Gastroesophageal sphincter (tissue), 4 donors: ENCODE measurements at regions not wholly inside any gene's neighbourhood (a gene's known extent, or its start where the extent isn't known, plus 50 kb on each side); places are given as distances from the start of the nearest gene placed in this dataset.

Experiments used
- ATAC-seq: fragments of 150-250 bp; one replicate; pipeline ENCODE4 v1.9.1; 2016; ENCODE audit warnings: mild to moderate bottlenecking, moderate library complexity
- H3K27ac ChIP-seq, 4 donors: fragments of 200-600 bp; sonication (generic) in 3 of 4; 1 replicate in 3 of 4; 2 replicates in 1 of 4; pipeline ENCODE4 v1.5.1; 2016 to 2019
- H3K27me3 ChIP-seq: fragments of 200-600 bp; sonication (generic); one replicate; pipeline ENCODE4 v1.5.1; 2019
- H3K36me3 ChIP-seq, 2 donors: fragments of 200-600 bp; sonication (generic); one replicate each; pipeline ENCODE4 v1.5.1; 2019; ENCODE audit warnings: control low read depth in 1 of 2
- H3K4me1 ChIP-seq, 3 donors: fragments of 200-600 bp; sonication (generic); 1 replicate in 2 of 3; 2 replicates in 1 of 3; pipeline ENCODE4 v1.5.1; 2016 to 2019; ENCODE audit warnings: control low read depth in 2 of 3
- H3K4me3 ChIP-seq, 2 donors: fragments of 200-600 bp; sonication (generic); one replicate each; pipeline ENCODE4 v1.5.1; 2019; ENCODE audit warnings: mild to moderate bottlenecking in 1 of 2, moderate library complexity in 1 of 2
- H3K9me3 ChIP-seq, 3 donors: fragments of 200-600 bp; sonication (generic); one replicate each; pipeline ENCODE4 v1.5.1; 2017 to 2019; ENCODE audit warnings: control low read depth in 2 of 3
- EP300 ChIP-seq: sonication (generic); formaldehyde crosslinking; IDR thresholded peaks from one replicate; pipeline ENCODE4 v1.6.1; 2017; ENCODE audit warnings: antibody characterized with exemption, mild to moderate bottlenecking
- POLR2A ChIP-seq, 2 donors: fragments of 450-650 bp; IDR thresholded peaks; one replicate each; pipeline ENCODE4 v1.6.1; 2017; ENCODE audit warnings: antibody characterized with exemption in 2 of 2, mild to moderate bottlenecking in 2 of 2, moderate library complexity in 1 of 2
- POLR2AphosphoS5 ChIP-seq: sonication (generic); formaldehyde crosslinking; IDR thresholded peaks from one replicate; pipeline ENCODE4 v1.6.1; 2017; ENCODE audit warnings: antibody characterized with exemption
- WGBS, 2 donors: methylation state at CpG; one replicate each; pipeline ENCODE4 v1.1.5; 2018; ENCODE audit warnings: low coverage in 1 of 2; 5-methylcytosine and 5-hydroxymethylcytosine counted together
- TF ChIP-seq, protein P1 (sequence below), 4 experiments: fragments of 200-600 bp in 2 of 4; fragments of 450-650 bp in 2 of 4; sonication (generic) in 1 of 4; IDR thresholded peaks; one replicate each; pipeline ENCODE4 v1.5.1; 2017 to 2019; ENCODE audit warnings: antibody characterized with exemption in 4 of 4, mild to moderate bottlenecking in 2 of 4, moderate library complexity in 2 of 4

DNA sequence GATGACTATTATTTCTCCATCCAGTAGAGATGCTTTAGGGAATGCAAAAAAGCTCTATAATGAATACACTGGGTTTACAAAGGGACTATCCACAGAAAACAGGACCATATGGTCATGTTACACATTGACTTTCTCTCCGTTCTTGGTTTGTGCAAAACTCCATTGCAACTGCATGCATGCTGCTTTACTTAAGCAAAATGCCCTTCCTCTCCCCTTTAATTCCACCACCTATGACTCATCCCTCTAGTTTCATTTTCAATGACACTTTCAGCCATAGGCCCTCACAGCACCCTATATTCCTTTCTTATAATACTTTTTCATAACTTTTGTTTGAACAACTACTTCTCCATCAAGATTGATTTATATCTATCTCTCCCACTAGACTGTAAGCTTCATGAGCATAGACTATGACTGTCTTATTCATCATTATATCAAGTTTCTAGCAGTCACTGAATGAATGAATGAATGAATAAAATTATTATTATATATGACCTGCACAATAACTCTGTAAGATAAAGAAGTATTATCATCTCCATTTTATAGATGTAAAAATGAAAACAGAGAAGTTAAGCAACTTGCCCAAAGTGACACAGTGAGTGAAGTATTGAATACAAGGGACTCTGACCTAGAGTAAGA lies 248.9 kb downstream of the PLPP3 start:
- no peak overlapping the region for H3K4me3 ChIP-seq
- no peaks in the 10 kb centered on the region for H3K4me1 ChIP-seq
- H3K9me3 ChIP-seq: no peaks in the 10 kb centered on the region
- 50 to 73% methylated on average over 1 of the region's 1 CpG for WGBS, 2 donors
- no peak overlapping the region for H3K27ac ChIP-seq
- TF ChIP-seq EP300 (no peak), POLR2A (IDR thresholded peaks at IDR 0.05) (no peak), POLR2AphosphoS5 (no peak)
- TF ChIP-seq, protein P1, sequence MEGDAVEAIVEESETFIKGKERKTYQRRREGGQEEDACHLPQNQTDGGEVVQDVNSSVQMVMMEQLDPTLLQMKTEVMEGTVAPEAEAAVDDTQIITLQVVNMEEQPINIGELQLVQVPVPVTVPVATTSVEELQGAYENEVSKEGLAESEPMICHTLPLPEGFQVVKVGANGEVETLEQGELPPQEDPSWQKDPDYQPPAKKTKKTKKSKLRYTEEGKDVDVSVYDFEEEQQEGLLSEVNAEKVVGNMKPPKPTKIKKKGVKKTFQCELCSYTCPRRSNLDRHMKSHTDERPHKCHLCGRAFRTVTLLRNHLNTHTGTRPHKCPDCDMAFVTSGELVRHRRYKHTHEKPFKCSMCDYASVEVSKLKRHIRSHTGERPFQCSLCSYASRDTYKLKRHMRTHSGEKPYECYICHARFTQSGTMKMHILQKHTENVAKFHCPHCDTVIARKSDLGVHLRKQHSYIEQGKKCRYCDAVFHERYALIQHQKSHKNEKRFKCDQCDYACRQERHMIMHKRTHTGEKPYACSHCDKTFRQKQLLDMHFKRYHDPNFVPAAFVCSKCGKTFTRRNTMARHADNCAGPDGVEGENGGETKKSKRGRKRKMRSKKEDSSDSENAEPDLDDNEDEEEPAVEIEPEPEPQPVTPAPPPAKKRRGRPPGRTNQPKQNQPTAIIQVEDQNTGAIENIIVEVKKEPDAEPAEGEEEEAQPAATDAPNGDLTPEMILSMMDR (IDR thresholded peaks at IDR 0.05): no peak
- no peaks in the 10 kb centered on the region for H3K27me3 ChIP-seq
- ATAC-seq: no peak
- no peaks in the 10 kb centered on the region for H3K36me3 ChIP-seq

DNA sequence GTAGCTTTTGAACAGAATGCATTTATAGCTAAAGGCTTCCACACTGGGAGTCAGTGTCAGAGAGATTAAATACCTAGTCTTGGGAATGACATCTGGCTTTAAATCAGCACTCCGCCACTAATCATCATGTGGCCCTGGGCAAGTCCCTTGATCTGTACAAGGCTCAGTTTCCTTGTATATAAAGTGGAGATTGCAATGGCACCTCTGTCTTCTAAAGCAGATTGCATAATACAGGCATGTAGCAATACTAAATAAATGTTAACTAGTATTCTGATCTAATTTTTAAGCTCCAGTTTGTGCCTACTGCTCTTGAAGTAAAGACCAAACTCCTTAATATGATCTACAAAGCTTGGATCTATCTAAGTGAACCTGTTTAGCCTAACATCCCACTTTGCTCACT lies 249.4 kb downstream of the PLPP3 start:
- no peaks in the 10 kb centered on the region for H3K27me3 ChIP-seq
- H3K27ac ChIP-seq: no peak overlapping the region
- WGBS, 2 donors: 100% methylated on average over 1 of the region's 1 CpG
- H3K36me3 ChIP-seq: no peaks in the 10 kb centered on the region
- no peak for ATAC-seq
- no peak overlapping the region for H3K4me3 ChIP-seq
- TF ChIP-seq, protein P1 (IDR thresholded peaks at IDR 0.05): no peak
- no peak for TF ChIP-seq POLR2AphosphoS5
- TF ChIP-seq EP300: no peak
- TF ChIP-seq POLR2A (IDR thresholded peaks at IDR 0.05): no peak
- H3K4me1 ChIP-seq: no peaks in the 10 kb centered on the region
- no peaks in the 10 kb centered on the region for H3K9me3 ChIP-seq

DNA sequence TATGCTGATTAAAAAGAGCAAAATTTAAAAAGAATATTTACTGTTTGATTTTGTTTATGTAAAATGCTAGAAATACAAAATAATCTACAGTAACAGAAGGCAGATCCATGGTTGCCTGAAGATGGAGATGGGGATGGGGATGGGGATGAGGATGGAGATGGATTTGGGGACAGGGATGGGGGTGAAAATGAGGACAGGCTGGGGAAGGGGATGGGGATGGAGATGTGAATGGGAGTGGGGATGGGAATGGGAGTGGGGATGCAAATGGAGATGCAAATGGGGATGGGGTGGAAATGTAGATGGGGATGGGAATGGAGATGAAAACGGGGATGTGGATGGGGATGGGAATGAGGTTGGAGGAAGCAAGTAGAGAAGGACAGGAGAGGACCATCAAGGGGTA lies 252.2 kb downstream of the PLPP3 start:
- TF ChIP-seq EP300 (no peak), POLR2AphosphoS5 (no peak), POLR2A (IDR thresholded peaks at IDR 0.05) (no peak)
- TF ChIP-seq, protein P1 (IDR thresholded peaks at IDR 0.05): no peak
- Histone ChIP-seq H3K9me3 (no peaks in the 10 kb centered on the region), H3K27me3 (no peaks in the 10 kb centered on the region), H3K4me1 (no peaks in the 10 kb centered on the region), H3K4me3 (no peak overlapping the region), H3K27ac (no peak overlapping the region), H3K36me3 (no peaks in the 10 kb centered on the region)
- no peak for ATAC-seq
- WGBS, 2 donors: 89 to 100% methylated on average over 1 of the region's 1 CpG

DNA sequence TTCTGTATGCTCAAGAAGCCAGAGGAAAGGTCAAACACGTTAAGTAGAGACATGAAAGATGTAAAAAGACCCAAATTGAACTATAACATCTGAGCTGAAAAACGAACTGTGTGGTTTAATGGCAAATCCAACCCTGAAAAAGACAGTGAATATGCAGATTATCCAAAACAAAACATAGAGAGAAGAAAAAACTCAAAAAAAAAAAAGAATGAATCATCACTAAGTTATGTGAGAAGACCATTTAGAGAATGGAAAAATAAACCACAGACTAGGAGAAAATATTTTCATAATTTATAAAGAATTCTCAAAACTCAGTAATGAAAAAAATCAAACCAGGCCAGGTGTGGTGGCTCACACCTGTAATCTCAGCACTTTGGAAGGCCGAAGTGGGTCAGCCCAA lies 253.3 kb downstream of the PLPP3 start:
- WGBS, 2 donors: 61 to 86% methylated on average over 2 to 3 of the region's 3 CpGs
- H3K4me3 ChIP-seq: no peak overlapping the region
- no peak for ATAC-seq
- H3K4me1 ChIP-seq: peaks cover 0 to 6% (median 2%) of the 10 kb centered on the region in 3 donors
- H3K36me3 ChIP-seq: no peaks in the 10 kb centered on the region
- no peaks in the 10 kb centered on the region for H3K27me3 ChIP-seq
- no peaks in the 10 kb centered on the region for H3K9me3 ChIP-seq
- TF ChIP-seq POLR2AphosphoS5 (no peak), POLR2A (IDR thresholded peaks at IDR 0.05) (no peak), EP300 (no peak)
- TF ChIP-seq, protein P1 (IDR thresholded peaks at IDR 0.05): no peak
- H3K27ac ChIP-seq: no peak overlapping the region

DNA sequence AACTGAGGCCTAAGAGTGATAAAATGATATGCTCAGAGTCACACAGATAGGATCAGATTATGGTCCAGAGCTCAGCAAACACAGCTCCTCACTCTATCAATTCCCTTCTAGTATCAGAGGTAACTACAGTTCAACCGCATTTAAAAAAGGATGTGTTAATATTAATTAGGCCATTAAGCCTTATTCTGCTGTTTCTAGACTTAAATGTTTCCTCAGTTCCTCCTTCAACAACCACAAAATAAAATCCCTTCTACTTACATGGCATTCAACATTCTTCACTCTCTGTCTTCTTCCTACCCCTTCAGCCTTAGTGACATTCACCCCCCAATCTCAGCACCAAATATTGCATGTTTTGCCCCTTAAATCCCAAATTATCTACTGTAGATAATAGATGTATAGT lies 254.9 kb downstream of the PLPP3 start:
- TF ChIP-seq POLR2AphosphoS5: no peak
- TF ChIP-seq, protein P1 (IDR thresholded peaks at IDR 0.05): no peak
- TF ChIP-seq EP300: no peak
- TF ChIP-seq POLR2A (IDR thresholded peaks at IDR 0.05): no peak
- Histone ChIP-seq H3K27me3 (no peaks in the 10 kb centered on the region), H3K4me3 (no peak overlapping the region), H3K27ac (no peak overlapping the region), H3K36me3 (no peaks in the 10 kb centered on the region), H3K4me1 (peaks cover 6 to 20% (median 7%) of the 10 kb centered on the region in 3 donors), H3K9me3 (no peaks in the 10 kb centered on the region)
- no peak for ATAC-seq
- WGBS, 2 donors: 100% methylated on average over 1 of the region's 1 CpG; no CpG with 5 or more reads in 1 of the 2 donors
